ENCODE measurements at regions not wholly inside any gene's neighbourhood (a gene's known extent, or its start where the extent isn't known, plus 50 kb on each side); places are given as distances from the start of the nearest gene placed in this dataset.
A peak's percentile ranks its signal among the peaks of the same experiment; 100 is the strongest.

DNA sequence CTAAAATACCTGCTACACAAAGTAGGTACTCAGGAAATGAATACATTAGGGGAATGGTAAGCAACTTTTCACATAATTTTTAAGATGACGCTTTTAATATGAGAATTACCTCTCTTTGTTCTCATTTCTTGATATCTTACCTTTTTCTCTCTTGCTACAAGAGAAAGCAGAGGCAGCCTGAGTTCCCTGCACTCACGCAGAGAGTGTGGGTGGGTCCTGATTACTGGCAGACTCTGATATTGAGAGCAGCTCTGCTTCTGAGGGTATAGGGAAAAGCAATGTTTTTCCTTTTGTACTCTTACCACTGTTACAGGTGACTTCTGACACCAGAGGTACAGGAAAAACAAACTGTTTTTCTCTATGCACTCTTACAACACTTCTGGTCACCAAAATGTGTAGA lies 420.2 kb upstream of the TMTC1 start:
- ATAC-seq: no peak
- Histone ChIP-seq H3K9me3 (no peaks in the 10 kb centered on the region), H3K36me3 (no peaks in the 10 kb centered on the region), H3K27me3 (peaks cover 29% of the 10 kb centered on the region), H3K4me3 (no peak overlapping the region), H3K4me1 (peaks cover 0 to 12% (median 3%) of the 10 kb centered on the region in 3 donors), H3K27ac (no peak overlapping the region)
- 76 to 78% methylated on average over 2 of the region's 2 CpGs for WGBS, 2 donors (ENCODE audit: low coverage in 1 of 2)
- TF ChIP-seq POLR2AphosphoS5 (IDR thresholded peaks at IDR 0.05) (no peak), POLR2A (IDR thresholded peaks at IDR 0.05) (no peak), EP300 (IDR thresholded peaks at IDR 0.05) (no peak)
- TF ChIP-seq, protein P1, sequence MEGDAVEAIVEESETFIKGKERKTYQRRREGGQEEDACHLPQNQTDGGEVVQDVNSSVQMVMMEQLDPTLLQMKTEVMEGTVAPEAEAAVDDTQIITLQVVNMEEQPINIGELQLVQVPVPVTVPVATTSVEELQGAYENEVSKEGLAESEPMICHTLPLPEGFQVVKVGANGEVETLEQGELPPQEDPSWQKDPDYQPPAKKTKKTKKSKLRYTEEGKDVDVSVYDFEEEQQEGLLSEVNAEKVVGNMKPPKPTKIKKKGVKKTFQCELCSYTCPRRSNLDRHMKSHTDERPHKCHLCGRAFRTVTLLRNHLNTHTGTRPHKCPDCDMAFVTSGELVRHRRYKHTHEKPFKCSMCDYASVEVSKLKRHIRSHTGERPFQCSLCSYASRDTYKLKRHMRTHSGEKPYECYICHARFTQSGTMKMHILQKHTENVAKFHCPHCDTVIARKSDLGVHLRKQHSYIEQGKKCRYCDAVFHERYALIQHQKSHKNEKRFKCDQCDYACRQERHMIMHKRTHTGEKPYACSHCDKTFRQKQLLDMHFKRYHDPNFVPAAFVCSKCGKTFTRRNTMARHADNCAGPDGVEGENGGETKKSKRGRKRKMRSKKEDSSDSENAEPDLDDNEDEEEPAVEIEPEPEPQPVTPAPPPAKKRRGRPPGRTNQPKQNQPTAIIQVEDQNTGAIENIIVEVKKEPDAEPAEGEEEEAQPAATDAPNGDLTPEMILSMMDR (IDR thresholded peaks at IDR 0.05): no peak

DNA sequence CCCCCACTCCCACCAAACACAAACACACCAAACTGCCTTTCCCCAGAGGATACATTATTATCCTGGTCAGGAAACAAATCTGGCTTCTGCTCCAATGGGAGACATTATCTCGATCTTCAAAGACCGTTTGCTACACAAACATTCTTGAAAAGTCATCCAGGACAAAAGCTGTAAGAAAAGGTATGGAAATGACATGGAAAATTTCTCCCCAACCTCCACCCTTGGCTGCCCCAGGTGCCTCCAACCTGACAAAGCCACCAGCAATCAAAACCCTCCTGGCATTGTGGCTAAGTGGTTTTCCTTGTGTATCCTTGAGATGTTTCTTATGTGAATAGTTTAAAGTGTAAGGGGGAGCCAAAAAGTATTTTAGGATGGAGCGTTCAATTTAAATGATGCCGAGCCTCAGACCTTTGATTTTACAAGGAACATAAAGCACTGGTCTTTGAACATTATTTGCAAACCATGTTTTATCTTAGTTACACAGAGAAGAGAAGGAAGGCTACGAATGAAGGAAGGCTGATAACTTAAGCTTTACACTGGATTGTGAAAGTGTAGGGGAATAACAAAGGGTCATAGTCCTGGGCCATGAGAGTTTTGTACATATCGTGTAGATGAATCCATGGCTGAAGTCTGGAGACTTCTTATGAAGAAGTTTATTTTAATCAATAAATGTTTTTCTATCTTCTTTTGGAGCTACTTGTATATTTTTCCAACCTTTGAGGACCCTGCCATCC lies 418.9 kb upstream of the TMTC1 start:
- Histone ChIP-seq H3K9me3 (no peaks in the 10 kb centered on the region), H3K27ac (no peak overlapping the region), H3K36me3 (no peaks in the 10 kb centered on the region), H3K27me3 (peaks cover 30% of the 10 kb centered on the region), H3K4me3 (no peak overlapping the region), H3K4me1 (peaks cover 0 to 12% (median 3%) of the 10 kb centered on the region in 3 donors)
- 86 to 88% methylated on average over 3 to 6 of the region's 6 CpGs for WGBS, 2 donors (ENCODE audit: low coverage in 1 of 2)
- ATAC-seq: no peak
- TF ChIP-seq POLR2A (IDR thresholded peaks at IDR 0.05) (no peak), POLR2AphosphoS5 (IDR thresholded peaks at IDR 0.05) (no peak), EP300 (IDR thresholded peaks at IDR 0.05) (no peak)
- TF ChIP-seq, protein P1 (IDR thresholded peaks at IDR 0.05): no peak

DNA sequence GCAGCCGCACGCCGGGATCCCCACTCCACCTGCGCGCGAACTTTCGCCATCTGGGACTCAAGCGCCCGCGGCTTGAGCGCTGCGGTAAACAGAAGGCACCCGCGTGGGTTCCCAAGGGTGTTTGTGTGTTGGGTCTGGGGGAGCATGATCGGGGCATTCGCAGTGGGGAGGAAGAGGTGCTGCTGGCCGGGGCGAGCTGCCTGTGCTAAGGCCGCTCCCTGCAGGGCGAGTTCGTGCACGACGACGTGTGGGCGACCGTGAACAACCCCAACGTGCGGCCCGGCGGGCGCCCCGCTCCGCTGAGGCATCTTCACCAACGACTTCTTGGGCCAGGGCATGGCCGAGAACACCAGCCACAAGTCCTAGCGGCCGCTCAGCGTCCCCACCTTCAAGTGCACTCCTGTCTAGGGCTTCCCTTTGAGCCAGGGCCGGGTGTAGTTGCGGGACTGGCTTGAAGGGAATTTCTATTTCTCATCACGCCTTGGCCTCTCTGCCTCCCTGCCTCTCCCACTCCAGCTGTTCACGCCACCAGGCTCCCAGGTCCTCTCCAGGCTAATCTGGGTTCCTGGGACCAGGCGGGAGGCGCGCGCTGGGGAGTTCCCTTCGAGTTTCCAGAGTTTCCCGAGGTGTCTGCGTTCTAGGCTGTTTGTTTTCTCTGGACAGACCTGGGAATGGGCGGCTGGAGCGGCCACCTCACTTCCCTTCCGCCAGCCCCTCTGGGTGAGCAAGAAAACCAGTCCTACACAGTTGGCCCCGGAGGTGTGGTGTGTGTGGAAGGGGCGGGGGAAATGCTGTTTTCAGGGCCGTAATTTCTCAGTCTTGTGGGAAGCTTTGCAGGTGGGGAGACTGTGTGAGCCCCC lies 417.8 kb upstream of the TMTC1 start:
- Histone ChIP-seq H3K27ac (no peak overlapping the region), H3K9me3 (no peaks in the 10 kb centered on the region), H3K4me1 (peaks cover 0 to 12% (median 3%) of the 10 kb centered on the region in 3 donors), H3K4me3 (peak overlapping the region in 1 of 2 donors; percentile 41), H3K36me3 (no peaks in the 10 kb centered on the region), H3K27me3 (peaks cover 35% of the 10 kb centered on the region)
- 84% methylated on average over 7 of the region's 55 CpGs; no CpG with 5 or more reads in 1 of the 2 donors for WGBS, 2 donors (ENCODE audit: low coverage in 1 of 2)
- TF ChIP-seq EP300 (IDR thresholded peaks at IDR 0.05): no peak
- TF ChIP-seq, protein P1 (IDR thresholded peaks at IDR 0.05): peak in 1 of 4 experiments; percentile 20
- ATAC-seq: peak; percentile 31

DNA sequence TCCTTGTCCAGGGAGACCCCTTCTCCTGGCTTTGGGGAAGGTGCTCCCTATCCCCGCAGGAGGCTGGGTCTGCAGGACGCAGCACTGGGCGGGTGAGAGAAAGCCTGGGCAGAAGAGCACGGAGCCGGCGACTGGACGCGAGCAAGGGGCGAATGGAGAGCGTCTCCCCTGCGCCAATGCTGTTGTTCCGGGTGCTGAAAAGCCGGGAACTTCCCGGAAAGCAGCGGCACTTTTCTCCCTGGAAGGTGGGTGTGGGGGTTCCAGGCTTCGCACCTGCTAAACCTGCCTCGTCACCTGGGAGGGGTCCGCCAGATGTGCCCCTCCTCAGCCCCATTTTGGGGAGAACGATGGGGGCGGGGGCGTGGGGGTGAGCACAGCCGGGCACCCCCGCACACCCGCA lies 417.1 kb upstream of the TMTC1 start:
- H3K27me3 ChIP-seq: peaks cover 38% of the 10 kb centered on the region
- peaks cover 0 to 12% (median 3%) of the 10 kb centered on the region in 3 donors for H3K4me1 ChIP-seq
- H3K36me3 ChIP-seq: no peaks in the 10 kb centered on the region
- 7 to 23% methylated on average over 3 to 6 of the region's 24 CpGs for WGBS, 2 donors (ENCODE audit: low coverage in 1 of 2)
- H3K4me3 ChIP-seq: peak overlapping the region in 1 of 2 donors; percentile 41
- ATAC-seq: no peak
- no peak overlapping the region for H3K27ac ChIP-seq
- H3K9me3 ChIP-seq: no peaks in the 10 kb centered on the region
- TF ChIP-seq, protein P1 (IDR thresholded peaks at IDR 0.05): no peak
- TF ChIP-seq EP300 (IDR thresholded peaks at IDR 0.05) (no peak), POLR2A (IDR thresholded peaks at IDR 0.05) (no peak), POLR2AphosphoS5 (IDR thresholded peaks at IDR 0.05) (no peak)

All from gastroesophageal sphincter (tissue), 4 donors.